Left lung (tissue), 4 donors: ENCODE measurements at regions not wholly inside any gene's neighbourhood (a gene's known extent, or its start where the extent isn't known, plus 50 kb on each side); places are given as distances from the start of the nearest gene placed in this dataset.

ENCODE experiments used
- ATAC-seq: fragments of 200-7000 bp; cut with Tn5 transposase; one replicate; pipeline ENCODE4 v1.9.1; 2020; ENCODE audit warnings: moderate library complexity
- DNase-seq, 4 donors: peaks; one replicate each; pipeline ENCODE4 v3.0.0-alpha.2; 2013 to 2020
- H3K27ac ChIP-seq, 2 donors: fragments of 200-600 bp; sonication (generic) in 1 of 2; one replicate each; pipeline versions ENCODE4 v1.5.0 to v1.8.0; 2020 to 2021
- H3K27me3 ChIP-seq, 2 donors: fragments of 200-600 bp; sonication (generic) in 1 of 2; one replicate each; pipeline versions ENCODE4 v1.5.0 to v1.8.0; 2020 to 2021
- H3K36me3 ChIP-seq, 2 donors: fragments of 200-600 bp; sonication (generic) in 1 of 2; one replicate each; pipeline versions ENCODE4 v1.5.0 to v1.8.0; 2020 to 2021
- H3K4me1 ChIP-seq, 2 donors: fragments of 200-600 bp; one replicate each; pipeline ENCODE4 v1.8.0; 2021
- H3K4me3 ChIP-seq, 2 donors: fragments of 200-600 bp; sonication (generic) in 1 of 2; one replicate each; pipeline versions ENCODE4 v1.5.0 to v1.8.0; 2020 to 2021; ENCODE audit warnings: mild to moderate bottlenecking in 1 of 2
- H3K9me3 ChIP-seq, 2 donors: fragments of 200-600 bp; sonication (generic) in 1 of 2; one replicate each; pipeline versions ENCODE4 v1.5.0 to v1.8.0; 2020 to 2021
- CTCF ChIP-seq, 2 donors: fragments of 200-600 bp; sonication (generic) in 1 of 2; IDR thresholded peaks; one replicate each; pipeline versions ENCODE4 v1.5.0 to v1.8.0; 2021; ENCODE audit warnings: antibody characterized with exemption in 2 of 2
- intact Hi-C, 2 donors: fragments of 100-400 bp; cut with DNase I; formaldehyde crosslinking; loops; one replicate each; pipeline versions ENCODE4 v1.11.2 to v1.14.2; 2022
- donor health status: DM: no; HTN: yes; CAD: no.
- donor health status: DM: no; HTN: no; CAD: no.

DNA sequence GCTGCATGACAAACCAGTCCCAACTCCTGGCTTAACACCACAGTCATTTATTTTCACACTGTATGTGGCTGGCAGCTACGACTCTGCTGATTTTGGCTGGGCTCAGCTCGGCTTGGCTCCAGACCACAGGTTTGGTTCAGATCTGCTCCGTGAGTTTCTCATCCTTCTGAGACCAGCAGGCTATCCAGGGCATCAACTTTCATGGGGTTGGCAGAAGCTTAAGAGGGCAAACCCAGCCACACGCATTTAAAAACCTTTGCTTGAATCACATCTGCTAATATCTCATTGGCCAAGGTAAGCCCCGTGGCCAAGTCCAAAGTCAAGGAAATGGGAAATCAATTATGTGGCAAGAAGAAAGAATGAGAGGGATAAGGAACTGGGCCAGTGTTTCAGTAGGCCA lies 574.2 kb downstream of the MATN1 start:
- intact Hi-C loops: no loop called here
- H3K4me3 ChIP-seq: no peak overlapping the region
- ATAC-seq: no peak
- H3K27ac ChIP-seq: no peak overlapping the region
- H3K27me3 ChIP-seq: peaks cover 0 to 8% of the 10 kb centered on the region in 2 donors
- H3K9me3 ChIP-seq: no peaks in the 10 kb centered on the region
- no peak for TF ChIP-seq CTCF (IDR thresholded peaks at IDR 0.05)
- DNase-seq: no peak
- H3K4me1 ChIP-seq: no peaks in the 10 kb centered on the region
- no peaks in the 10 kb centered on the region for H3K36me3 ChIP-seq

- intact Hi-C loops: no loop called here
- H3K27ac ChIP-seq: no peak overlapping the region
- no peaks in the 10 kb centered on the region for H3K36me3 ChIP-seq
- peaks cover 0 to 8% of the 10 kb centered on the region in 2 donors for H3K27me3 ChIP-seq
- TF ChIP-seq CTCF (IDR thresholded peaks at IDR 0.05): no peak
- DNase-seq: no peak
- H3K4me1 ChIP-seq: no peaks in the 10 kb centered on the region
- ATAC-seq: no peak
- peaks cover 0 to 1% of the 10 kb centered on the region in 2 donors for H3K9me3 ChIP-seq
- H3K4me3 ChIP-seq: no peak overlapping the region
These were observed 574.7 kb downstream of the MATN1 start for GRCh38 chr1:30148676-30149075.

- DNase-seq (no peak), ATAC-seq (no peak)
- Histone ChIP-seq H3K9me3 (peaks cover 0 to 1% of the 10 kb centered on the region in 2 donors), H3K27me3 (peaks cover 0 to 11% of the 10 kb centered on the region in 2 donors), H3K4me1 (no peaks in the 10 kb centered on the region), H3K36me3 (no peaks in the 10 kb centered on the region), H3K27ac (no peak overlapping the region), H3K4me3 (no peak overlapping the region)
- intact Hi-C loops: no loop called here
- TF ChIP-seq CTCF (IDR thresholded peaks at IDR 0.05): no peak
These were observed 576.2 kb downstream of the MATN1 start for GRCh38 chr1:30147188-30147587.

DNA sequence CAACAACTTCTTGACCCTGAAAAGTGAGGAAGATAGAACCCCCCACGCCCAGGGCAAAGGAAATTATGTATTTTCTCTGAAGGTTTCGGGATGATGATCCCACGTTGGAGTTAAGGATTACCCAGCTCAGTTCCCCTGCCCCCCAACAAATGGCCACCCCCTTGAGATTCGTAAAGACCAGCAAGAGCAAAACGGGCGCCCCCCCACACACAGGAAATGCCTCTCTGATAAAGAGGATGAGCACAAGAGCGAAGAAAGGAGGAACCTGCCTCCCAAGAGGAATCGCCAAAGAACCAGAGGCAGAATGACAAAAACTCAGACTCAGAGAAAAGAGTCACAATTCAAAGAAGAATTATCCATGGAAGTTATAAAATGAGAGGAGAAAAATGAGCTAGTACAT lies 576.9 kb downstream of the MATN1 start:
- intact Hi-C loops: no loop called here
- Histone ChIP-seq H3K4me3 (no peak overlapping the region), H3K27ac (no peak overlapping the region), H3K4me1 (no peaks in the 10 kb centered on the region), H3K9me3 (peaks cover 0 to 1% of the 10 kb centered on the region in 2 donors), H3K27me3 (peaks cover 0 to 13% of the 10 kb centered on the region in 2 donors), H3K36me3 (no peaks in the 10 kb centered on the region)
- DNase-seq (no peak), ATAC-seq (no peak)
- no peak for TF ChIP-seq CTCF (IDR thresholded peaks at IDR 0.05)

GRCh38 chr1:30145723-30146303 lies 577.6 kb downstream of the MATN1 start:
- Histone ChIP-seq H3K36me3 (no peaks in the 10 kb centered on the region), H3K4me1 (no peaks in the 10 kb centered on the region), H3K4me3 (no peak overlapping the region), H3K27me3 (peaks cover 0 to 13% of the 10 kb centered on the region in 2 donors), H3K27ac (no peak overlapping the region), H3K9me3 (peaks cover 0 to 1% of the 10 kb centered on the region in 2 donors)
- DNase-seq: no peak
- intact Hi-C loops: no loop called here
- no peak for TF ChIP-seq CTCF (IDR thresholded peaks at IDR 0.05)
- no peak for ATAC-seq
